GM18873 (cell line): ENCODE measurements at regions not wholly inside any gene's neighbourhood (a gene's known extent, or its start where the extent isn't known, plus 50 kb on each side); places are given as distances from the start of the nearest gene placed in this dataset.
"Not testable (repeated sequence)": the region's sequence is repeated elsewhere in the genome, so short reads cannot be mapped to it uniquely, and the experiment has no call there.

Experiments used
- ATAC-seq: cut with Tn5 transposase; IDR thresholded peaks from one replicate; pipeline ENCODE4 v1.9.1; 2021; ENCODE audit warnings: mild to moderate bottlenecking, moderate library complexity, moderate number of reproducible peaks; ENCODE audit not compliant: unreplicated experiment, low FRiP score

- ATAC-seq = no peak
Observed at GRCh38 chr10:29702273-29703164, 67.7 kb upstream of the SVIL start.

GRCh38 chr10:29701306-29701705 lies 66.5 kb upstream of the SVIL start:
- no peak for ATAC-seq

GRCh38 chr10:29699621-29700020 lies 64.8 kb upstream of the SVIL start:
- ATAC-seq = no peak

- ATAC-seq = no peak
Observed at GRCh38 chr10:29698773-29699490, 64.2 kb upstream of the SVIL start.

GRCh38 chr10:29696581-29696980 lies 61.8 kb upstream of the SVIL start:
- ATAC-seq = not testable (repeated sequence)

GRCh38 chr10:29694121-29694520 lies 59.4 kb upstream of the SVIL start:
- no peak for ATAC-seq

- no peak for ATAC-seq
Observed at GRCh38 chr10:29692121-29692539, 57.4 kb upstream of the SVIL start.

GRCh38 chr10:29691564-29692072 lies 56.8 kb upstream of the SVIL start:
- no peak for ATAC-seq

- no peak for ATAC-seq
Observed at GRCh38 chr10:29689001-29689400, 54.2 kb upstream of the SVIL start.

- no peak for ATAC-seq
Observed at GRCh38 chr10:29688230-29688661, 53.5 kb upstream of the SVIL start.

GRCh38 chr10:29687421-29688164 lies 52.8 kb upstream of the SVIL start:
- no peak for ATAC-seq

GRCh38 chr10:29685506-29685905 lies 50.7 kb upstream of the SVIL start:
- ATAC-seq = no peak
